ENCODE measurements at regions not wholly inside any gene's neighbourhood (a gene's known extent, or its start where the extent isn't known, plus 50 kb on each side); places are given as distances from the start of the nearest gene placed in this dataset.
"Not testable (repeated sequence)": the region's sequence is repeated elsewhere in the genome, so short reads cannot be mapped to it uniquely, and the experiment has no call there.

GRCh38 chr9:106023455-106023854 lies 329.1 kb downstream of the TMEM38B start:
- Mint-ChIP-seq H3K27ac (no peak overlapping the region), H3K4me1 (no peaks in the 10 kb centered on the region), H3K36me3 (no peaks in the 10 kb centered on the region), H3K4me3 (no peak overlapping the region), H3K9me3 (peaks cover 8% of the 10 kb centered on the region)
- ATAC-seq = no peak
- no peak for DNase-seq (ENCODE audit: low spot score in 2 of 2)

- DNase-seq (ENCODE audit: low spot score in 2 of 2) (no peak), ATAC-seq (no peak)
- peaks cover 11% of the 10 kb centered on the region for H3K9me3 Mint-ChIP-seq
- H3K4me1 Mint-ChIP-seq = no peaks in the 10 kb centered on the region
- H3K4me3 Mint-ChIP-seq = no peak overlapping the region
- H3K27ac Mint-ChIP-seq = no peak overlapping the region
- no peaks in the 10 kb centered on the region for H3K36me3 Mint-ChIP-seq
These were observed 331.1 kb downstream of the TMEM38B start for GRCh38 chr9:106025453-106025852.

- ATAC-seq; DNase-seq (ENCODE audit: low spot score in 2 of 2); H3K4me1 Mint-ChIP-seq; H3K4me3 Mint-ChIP-seq; H3K9me3 Mint-ChIP-seq; H3K27ac Mint-ChIP-seq; H3K36me3 Mint-ChIP-seq: not testable (repeated sequence)
These were observed 335.8 kb downstream of the TMEM38B start for GRCh38 chr9:106030146-106030545.

- ATAC-seq (no peak), DNase-seq (ENCODE audit: low spot score in 2 of 2) (no peak)
- Mint-ChIP-seq H3K4me3 (no peak overlapping the region), H3K4me1 (no peaks in the 10 kb centered on the region), H3K9me3 (peaks cover 7% of the 10 kb centered on the region), H3K27ac (no peak overlapping the region), H3K36me3 (no peaks in the 10 kb centered on the region)
These were observed 338.6 kb downstream of the TMEM38B start for GRCh38 chr9:106032978-106033377.

- H3K36me3 Mint-ChIP-seq = no peaks in the 10 kb centered on the region
- no peak overlapping the region for H3K4me3 Mint-ChIP-seq
- H3K4me1 Mint-ChIP-seq = no peaks in the 10 kb centered on the region
- H3K9me3 Mint-ChIP-seq = no peaks in the 10 kb centered on the region
- DNase-seq (ENCODE audit: low spot score in 2 of 2) (no peak), ATAC-seq (no peak)
- no peak overlapping the region for H3K27ac Mint-ChIP-seq
These were observed 341.5 kb downstream of the TMEM38B start for GRCh38 chr9:106035806-106036205.

- H3K27ac Mint-ChIP-seq = no peak overlapping the region
- ATAC-seq = no peak
- no peaks in the 10 kb centered on the region for H3K4me1 Mint-ChIP-seq
- no peaks in the 10 kb centered on the region for H3K36me3 Mint-ChIP-seq
- H3K4me3 Mint-ChIP-seq = no peak overlapping the region
- no peaks in the 10 kb centered on the region for H3K9me3 Mint-ChIP-seq
- no peak for DNase-seq (ENCODE audit: low spot score in 2 of 2)
These were observed 344.1 kb downstream of the TMEM38B start for GRCh38 chr9:106038266-106039001.

- Mint-ChIP-seq H3K27ac (no peak overlapping the region), H3K36me3 (no peaks in the 10 kb centered on the region), H3K9me3 (no peaks in the 10 kb centered on the region), H3K4me3 (no peak overlapping the region), H3K4me1 (no peaks in the 10 kb centered on the region)
- DNase-seq (ENCODE audit: low spot score in 2 of 2) (no peak), ATAC-seq (no peak)
These were observed 345.0 kb downstream of the TMEM38B start for GRCh38 chr9:106039151-106039935.

GRCh38 chr9:106041920-106042319 lies 347.6 kb downstream of the TMEM38B start:
- ATAC-seq; H3K27ac Mint-ChIP-seq; H3K4me1 Mint-ChIP-seq; H3K36me3 Mint-ChIP-seq; H3K4me3 Mint-ChIP-seq; H3K9me3 Mint-ChIP-seq; DNase-seq (ENCODE audit: low spot score in 2 of 2): not testable (repeated sequence)

- Mint-ChIP-seq H3K4me1 (no peaks in the 10 kb centered on the region), H3K4me3 (no peak overlapping the region), H3K9me3 (peaks cover 14% of the 10 kb centered on the region), H3K27ac (no peak overlapping the region), H3K36me3 (no peaks in the 10 kb centered on the region)
- ATAC-seq = no peak
- DNase-seq (ENCODE audit: low spot score in 2 of 2) = no peak
These were observed 357.2 kb downstream of the TMEM38B start for GRCh38 chr9:106051545-106051944.

- H3K4me3 Mint-ChIP-seq = no peak overlapping the region
- no peaks in the 10 kb centered on the region for H3K36me3 Mint-ChIP-seq
- H3K27ac Mint-ChIP-seq = no peak overlapping the region
- no peaks in the 10 kb centered on the region for H3K4me1 Mint-ChIP-seq
- peaks cover 14% of the 10 kb centered on the region for H3K9me3 Mint-ChIP-seq
- DNase-seq (ENCODE audit: low spot score in 2 of 2) = no peak
- no peak for ATAC-seq
These were observed 357.8 kb downstream of the TMEM38B start for GRCh38 chr9:106052166-106052565.

GRCh38 chr9:106052735-106053134 lies 358.4 kb downstream of the TMEM38B start:
- H3K9me3 Mint-ChIP-seq = peaks cover 12% of the 10 kb centered on the region
- H3K27ac Mint-ChIP-seq = no peak overlapping the region
- ATAC-seq = no peak
- H3K4me1 Mint-ChIP-seq = no peaks in the 10 kb centered on the region
- no peaks in the 10 kb centered on the region for H3K36me3 Mint-ChIP-seq
- H3K4me3 Mint-ChIP-seq = no peak overlapping the region
- no peak for DNase-seq (ENCODE audit: low spot score in 2 of 2)

- Mint-ChIP-seq H3K4me3 (no peak overlapping the region), H3K4me1 (no peaks in the 10 kb centered on the region), H3K36me3 (no peaks in the 10 kb centered on the region), H3K27ac (no peak overlapping the region), H3K9me3 (peaks cover 8% of the 10 kb centered on the region)
- ATAC-seq = no peak
- no peak for DNase-seq (ENCODE audit: low spot score in 2 of 2)
These were observed 362.0 kb downstream of the TMEM38B start for GRCh38 chr9:106056328-106056727.

- no peak overlapping the region for H3K27ac Mint-ChIP-seq
- H3K9me3 Mint-ChIP-seq = peaks cover 6% of the 10 kb centered on the region
- ATAC-seq = no peak
- no peak overlapping the region for H3K4me3 Mint-ChIP-seq
- H3K36me3 Mint-ChIP-seq = no peaks in the 10 kb centered on the region
- no peak for DNase-seq (ENCODE audit: low spot score in 2 of 2)
- H3K4me1 Mint-ChIP-seq = no peaks in the 10 kb centered on the region
These were observed 364.1 kb downstream of the TMEM38B start for GRCh38 chr9:106058460-106058859.

- H3K9me3 Mint-ChIP-seq = peaks cover 3% of the 10 kb centered on the region
- no peak overlapping the region for H3K27ac Mint-ChIP-seq
- H3K4me1 Mint-ChIP-seq = no peaks in the 10 kb centered on the region
- no peaks in the 10 kb centered on the region for H3K36me3 Mint-ChIP-seq
- ATAC-seq (no peak), DNase-seq (ENCODE audit: low spot score in 2 of 2) (no peak)
- no peak overlapping the region for H3K4me3 Mint-ChIP-seq
These were observed 365.5 kb downstream of the TMEM38B start for GRCh38 chr9:106059886-106060285.

- DNase-seq (ENCODE audit: low spot score in 2 of 2) (no peak), ATAC-seq (no peak)
- Mint-ChIP-seq H3K9me3 (peaks cover 3% of the 10 kb centered on the region), H3K4me3 (no peak overlapping the region), H3K4me1 (no peaks in the 10 kb centered on the region), H3K27ac (no peak overlapping the region), H3K36me3 (no peaks in the 10 kb centered on the region)
These were observed 366.5 kb downstream of the TMEM38B start for GRCh38 chr9:106060885-106061284.

- no peak overlapping the region for H3K27ac Mint-ChIP-seq
- H3K4me3 Mint-ChIP-seq = no peak overlapping the region
- H3K36me3 Mint-ChIP-seq = no peaks in the 10 kb centered on the region
- DNase-seq (ENCODE audit: low spot score in 2 of 2) = no peak
- no peaks in the 10 kb centered on the region for H3K9me3 Mint-ChIP-seq
- no peaks in the 10 kb centered on the region for H3K4me1 Mint-ChIP-seq
- ATAC-seq = no peak
These were observed 367.9 kb downstream of the TMEM38B start for GRCh38 chr9:106062250-106062649.

Measured in stimulated activated effector memory CD8-positive, alpha-beta T cell treated with anti-CD3 and anti-CD28 coated beads, Interleukin-12 subunit alpha, Interleukin-12 subunit beta, amount 100 ng/mL, for 72 hours (primary cell).